Gastroesophageal sphincter (tissue), 3 donors: ENCODE measurements at regions not wholly inside any gene's neighbourhood (a gene's known extent, or its start where the extent isn't known, plus 50 kb on each side); places are given as distances from the start of the nearest gene placed in this dataset.

Experiments used
- EP300 ChIP-seq: sonication (generic); formaldehyde crosslinking; IDR thresholded peaks from one replicate; pipeline ENCODE4 v1.6.1; 2017; ENCODE audit warnings: antibody characterized with exemption, mild to moderate bottlenecking
- POLR2A ChIP-seq, 2 donors: fragments of 450-650 bp; IDR thresholded peaks; one replicate each; pipeline ENCODE4 v1.6.1; 2017; ENCODE audit warnings: antibody characterized with exemption in 2 of 2, mild to moderate bottlenecking in 2 of 2, moderate library complexity in 1 of 2
- POLR2AphosphoS5 ChIP-seq: sonication (generic); formaldehyde crosslinking; IDR thresholded peaks from one replicate; pipeline ENCODE4 v1.6.1; 2017; ENCODE audit warnings: antibody characterized with exemption
- TF ChIP-seq, protein P1 (sequence below), 4 experiments: fragments of 200-600 bp in 2 of 4; fragments of 450-650 bp in 2 of 4; sonication (generic) in 1 of 4; IDR thresholded peaks; one replicate each; pipeline ENCODE4 v1.5.1; 2017 to 2019; ENCODE audit warnings: antibody characterized with exemption in 4 of 4, mild to moderate bottlenecking in 2 of 4, moderate library complexity in 2 of 4

- TF ChIP-seq, protein P1, sequence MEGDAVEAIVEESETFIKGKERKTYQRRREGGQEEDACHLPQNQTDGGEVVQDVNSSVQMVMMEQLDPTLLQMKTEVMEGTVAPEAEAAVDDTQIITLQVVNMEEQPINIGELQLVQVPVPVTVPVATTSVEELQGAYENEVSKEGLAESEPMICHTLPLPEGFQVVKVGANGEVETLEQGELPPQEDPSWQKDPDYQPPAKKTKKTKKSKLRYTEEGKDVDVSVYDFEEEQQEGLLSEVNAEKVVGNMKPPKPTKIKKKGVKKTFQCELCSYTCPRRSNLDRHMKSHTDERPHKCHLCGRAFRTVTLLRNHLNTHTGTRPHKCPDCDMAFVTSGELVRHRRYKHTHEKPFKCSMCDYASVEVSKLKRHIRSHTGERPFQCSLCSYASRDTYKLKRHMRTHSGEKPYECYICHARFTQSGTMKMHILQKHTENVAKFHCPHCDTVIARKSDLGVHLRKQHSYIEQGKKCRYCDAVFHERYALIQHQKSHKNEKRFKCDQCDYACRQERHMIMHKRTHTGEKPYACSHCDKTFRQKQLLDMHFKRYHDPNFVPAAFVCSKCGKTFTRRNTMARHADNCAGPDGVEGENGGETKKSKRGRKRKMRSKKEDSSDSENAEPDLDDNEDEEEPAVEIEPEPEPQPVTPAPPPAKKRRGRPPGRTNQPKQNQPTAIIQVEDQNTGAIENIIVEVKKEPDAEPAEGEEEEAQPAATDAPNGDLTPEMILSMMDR (IDR thresholded peaks at IDR 0.05), result no peak
- TF ChIP-seq EP300 (no peak), POLR2A (IDR thresholded peaks at IDR 0.05) (no peak), POLR2AphosphoS5 (no peak)
These were observed 139.0 kb upstream of the MKLN1 start for GRCh38 chr7:131188367-131189339.
